Choroid plexus epithelial cell (primary cell): ENCODE measurements at regions not wholly inside any gene's neighbourhood (a gene's known extent, or its start where the extent isn't known, plus 50 kb on each side); places are given as distances from the start of the nearest gene placed in this dataset.

Source experiments
- DNase-seq: peaks from one replicate; pipeline ENCODE4 v3.0.0-alpha.2; 2010; ENCODE audit warnings: low read depth
- H3K4me3 ChIP-seq: 2 replicates; pipeline ENCODE4 v1.5.1; 2011; ENCODE audit warnings: low read depth, mild to moderate bottlenecking, control low read depth, low read length, moderate library complexity
- CTCF ChIP-seq: conservative IDR thresholded peaks from 2 replicates; pipeline ENCODE4 v1.5.1; 2011; ENCODE audit warnings: low read depth, mild to moderate bottlenecking, control low read depth, inconsistent platforms, low read length, moderate library complexity

- no peak for TF ChIP-seq CTCF
- H3K4me3 ChIP-seq = no peak overlapping the region
Measured at GRCh38 chr12:130051900-130052299, 110.4 kb upstream of the FZD10 start.

GRCh38 chr12:130053651-130054069 lies 108.6 kb upstream of the FZD10 start:
- TF ChIP-seq CTCF = no peak
- H3K4me3 ChIP-seq = no peak overlapping the region
- no peak for DNase-seq

More at GRCh38 chr12:130051900-130052299, 110.4 kb upstream of the FZD10 start:
- no peak for DNase-seq

GRCh38 chr12:130054803-130055202 lies 107.5 kb upstream of the FZD10 start:
- TF ChIP-seq CTCF = no peak
- H3K4me3 ChIP-seq = no peak overlapping the region
- no peak for DNase-seq

- TF ChIP-seq CTCF = no peak
- H3K4me3 ChIP-seq = no peak overlapping the region
- no peak for DNase-seq
Measured at GRCh38 chr12:130058926-130059472, 103.3 kb upstream of the FZD10 start.

- no peak for TF ChIP-seq CTCF
- no peak overlapping the region for H3K4me3 ChIP-seq
- DNase-seq = no peak
Measured at GRCh38 chr12:130063866-130064265, 98.4 kb upstream of the FZD10 start.

GRCh38 chr12:130064999-130065398 lies 97.3 kb upstream of the FZD10 start:
- no peak for DNase-seq
- no peak for TF ChIP-seq CTCF
- H3K4me3 ChIP-seq = no peak overlapping the region

GRCh38 chr12:130066742-130067141 lies 95.5 kb upstream of the FZD10 start:
- DNase-seq = no peak
- no peak overlapping the region for H3K4me3 ChIP-seq
- no peak for TF ChIP-seq CTCF
